Stomach smooth muscle (tissue), 2 donors: ENCODE measurements at regions not wholly inside any gene's neighbourhood (a gene's known extent, or its start where the extent isn't known, plus 50 kb on each side); places are given as distances from the start of the nearest gene placed in this dataset.

Experiments
- H3K27ac ChIP-seq: one replicate; pipeline ENCODE4 v1.7.0; 2013; ENCODE audit warnings: mild to moderate bottlenecking, low read length, inconsistent platforms
- H3K27me3 ChIP-seq, 2 donors: one replicate each; pipeline ENCODE4 v1.7.0; 2013; ENCODE audit warnings: low read length in 2 of 2; ENCODE audit not compliant: insufficient read depth in 2 of 2, control insufficient read depth in 1 of 2
- H3K36me3 ChIP-seq, 2 donors: one replicate each; pipeline ENCODE4 v1.7.0; 2013; ENCODE audit warnings: low read length in 2 of 2; ENCODE audit not compliant: control insufficient read depth in 2 of 2, insufficient read depth in 2 of 2
- H3K4me1 ChIP-seq: one replicate; pipeline ENCODE4 v1.7.0; 2013; ENCODE audit warnings: low read length; ENCODE audit not compliant: control insufficient read depth, insufficient read depth
- H3K4me3 ChIP-seq, 2 donors: one replicate each; pipeline ENCODE4 v1.7.0; 2013; ENCODE audit warnings: low read length in 2 of 2
- H3K9ac ChIP-seq, 2 donors: one replicate each; pipeline ENCODE4 v1.7.0; 2013; ENCODE audit warnings: low read length in 2 of 2, mild to moderate bottlenecking in 1 of 2
- H3K9me3 ChIP-seq, 2 donors: one replicate each; pipeline ENCODE4 v1.7.0; 2013; ENCODE audit warnings: low read length in 2 of 2; ENCODE audit not compliant: control insufficient read depth in 2 of 2
- donor health status: healthy.
- donor health status: Pancreatic carcinoma.

- no peak overlapping the region for H3K9ac ChIP-seq
- no peaks in the 10 kb centered on the region for H3K4me1 ChIP-seq
- H3K4me3 ChIP-seq = no peak overlapping the region
- no peaks in the 10 kb centered on the region for H3K36me3 ChIP-seq
- no peaks in the 10 kb centered on the region for H3K9me3 ChIP-seq
- peaks cover 0 to 3% of the 10 kb centered on the region in 2 donors for H3K27me3 ChIP-seq
- no peak overlapping the region for H3K27ac ChIP-seq
These were observed 193.7 kb downstream of the TTC39B start for GRCh38 chr9:15113288-15113687.

- Histone ChIP-seq H3K9ac (no peak overlapping the region), H3K36me3 (no peaks in the 10 kb centered on the region), H3K27me3 (peaks cover 0 to 3% of the 10 kb centered on the region in 2 donors), H3K9me3 (no peaks in the 10 kb centered on the region), H3K4me3 (no peak overlapping the region), H3K27ac (no peak overlapping the region), H3K4me1 (no peaks in the 10 kb centered on the region)
These were observed 195.9 kb downstream of the TTC39B start for GRCh38 chr9:15111071-15111470.

GRCh38 chr9:15104826-15105420, 194.7 kb upstream of the FREM1 start:
- Histone ChIP-seq H3K9me3 (no peaks in the 10 kb centered on the region), H3K4me3 (no peak overlapping the region), H3K27ac (no peak overlapping the region), H3K4me1 (no peaks in the 10 kb centered on the region), H3K36me3 (no peaks in the 10 kb centered on the region), H3K9ac (no peak overlapping the region), H3K27me3 (no peaks in the 10 kb centered on the region)

- Histone ChIP-seq H3K4me1 (no peaks in the 10 kb centered on the region), H3K9me3 (no peaks in the 10 kb centered on the region), H3K4me3 (no peak overlapping the region), H3K27me3 (no peaks in the 10 kb centered on the region), H3K36me3 (no peaks in the 10 kb centered on the region), H3K27ac (no peak overlapping the region), H3K9ac (no peak overlapping the region)
These were observed 193.1 kb upstream of the FREM1 start for GRCh38 chr9:15103290-15103689.

- Histone ChIP-seq H3K27me3 (no peaks in the 10 kb centered on the region), H3K4me1 (no peaks in the 10 kb centered on the region), H3K27ac (no peak overlapping the region), H3K4me3 (no peak overlapping the region), H3K36me3 (no peaks in the 10 kb centered on the region), H3K9me3 (no peaks in the 10 kb centered on the region), H3K9ac (no peak overlapping the region)
These were observed 190.9 kb upstream of the FREM1 start for GRCh38 chr9:15101095-15101494.

- H3K27ac ChIP-seq = no peak overlapping the region
- no peaks in the 10 kb centered on the region for H3K9me3 ChIP-seq
- H3K27me3 ChIP-seq = no peaks in the 10 kb centered on the region
- no peak overlapping the region for H3K4me3 ChIP-seq
- H3K4me1 ChIP-seq = no peaks in the 10 kb centered on the region
- no peaks in the 10 kb centered on the region for H3K36me3 ChIP-seq
- no peak overlapping the region for H3K9ac ChIP-seq
These were observed 190.3 kb upstream of the FREM1 start for GRCh38 chr9:15100571-15100970.

- Histone ChIP-seq H3K9ac (no peak overlapping the region), H3K27ac (no peak overlapping the region), H3K9me3 (no peaks in the 10 kb centered on the region), H3K27me3 (no peaks in the 10 kb centered on the region), H3K4me3 (no peak overlapping the region), H3K36me3 (no peaks in the 10 kb centered on the region), H3K4me1 (no peaks in the 10 kb centered on the region)
These were observed 186.7 kb upstream of the FREM1 start for GRCh38 chr9:15096972-15097371.

GRCh38 chr9:15086778-15087324, 176.6 kb upstream of the FREM1 start:
- Histone ChIP-seq H3K9ac (no peak overlapping the region), H3K27me3 (no peaks in the 10 kb centered on the region), H3K36me3 (no peaks in the 10 kb centered on the region), H3K4me3 (no peak overlapping the region), H3K9me3 (no peaks in the 10 kb centered on the region), H3K4me1 (no peaks in the 10 kb centered on the region), H3K27ac (no peak overlapping the region)

- H3K4me1 ChIP-seq = no peaks in the 10 kb centered on the region
- no peaks in the 10 kb centered on the region for H3K27me3 ChIP-seq
- H3K9ac ChIP-seq = no peak overlapping the region
- no peak overlapping the region for H3K4me3 ChIP-seq
- no peaks in the 10 kb centered on the region for H3K9me3 ChIP-seq
- no peaks in the 10 kb centered on the region for H3K36me3 ChIP-seq
- no peak overlapping the region for H3K27ac ChIP-seq
These were observed 176.0 kb upstream of the FREM1 start for GRCh38 chr9:15086156-15086763.

- Histone ChIP-seq H3K9ac (no peak overlapping the region), H3K27ac (no peak overlapping the region), H3K4me3 (no peak overlapping the region), H3K36me3 (no peaks in the 10 kb centered on the region), H3K9me3 (no peaks in the 10 kb centered on the region), H3K27me3 (no peaks in the 10 kb centered on the region), H3K4me1 (no peaks in the 10 kb centered on the region)
These were observed 171.0 kb upstream of the FREM1 start for GRCh38 chr9:15081021-15081753.

GRCh38 chr9:15080401-15080800, 170.2 kb upstream of the FREM1 start:
- Histone ChIP-seq H3K9me3 (no peaks in the 10 kb centered on the region), H3K36me3 (no peaks in the 10 kb centered on the region), H3K9ac (no peak overlapping the region), H3K27me3 (no peaks in the 10 kb centered on the region), H3K4me3 (no peak overlapping the region), H3K27ac (no peak overlapping the region), H3K4me1 (no peaks in the 10 kb centered on the region)
